GM23248 (cell line): ENCODE measurements at regions not wholly inside any gene's neighbourhood (a gene's known extent, or its start where the extent isn't known, plus 50 kb on each side); places are given as distances from the start of the nearest gene placed in this dataset.
"Not testable (repeated sequence)": the region's sequence is repeated elsewhere in the genome, so short reads cannot be mapped to it uniquely, and the experiment has no call there.

ENCODE experiments used
- EZH2 ChIP-seq: fragments of 200-600 bp; sonication (generic); IDR thresholded peaks from 2 replicates; pipeline ENCODE4 v1.6.1; 2018; ENCODE audit warnings: antibody characterized with exemption, mild to moderate bottlenecking; ENCODE audit not compliant: insufficient read depth, poor library complexity, severe bottlenecking
- EZH2phosphoT487 ChIP-seq: fragments of 200-600 bp; sonication (generic); IDR thresholded peaks from 2 replicates; pipeline ENCODE4 v1.6.1; 2018; ENCODE audit warnings: antibody characterized with exemption, moderate library complexity, mild to moderate bottlenecking, low read depth; ENCODE audit not compliant: insufficient read depth

- not testable (repeated sequence) for TF ChIP-seq EZH2phosphoT487, EZH2
These were observed 57.6 kb upstream of the ZNG1F start for GRCh38 chr9:41246702-41247101.
